Nephron (organoid): ENCODE measurements at regions not wholly inside any gene's neighbourhood (a gene's known extent, or its start where the extent isn't known, plus 50 kb on each side); places are given as distances from the start of the nearest gene placed in this dataset.

Experiments used
- H3K27ac Mint-ChIP-seq, 3 experiments: 2 replicates each; pipeline ENCODE4 v1.8.0; 2020; ENCODE audit warnings: mixed read lengths in 3 of 3, mild to moderate bottlenecking in 2 of 3, moderate library complexity in 1 of 3
- H3K27me3 Mint-ChIP-seq: 2 replicates; pipeline ENCODE4 v1.8.0; 2021; ENCODE audit warnings: low read depth, mild to moderate bottlenecking, moderate library complexity, mixed read lengths
- H3K36me3 Mint-ChIP-seq: 2 replicates; pipeline ENCODE4 v1.8.0; 2020; ENCODE audit warnings: low read depth, mixed read lengths
- H3K4me1 Mint-ChIP-seq: 2 replicates; pipeline ENCODE4 v1.8.0; 2020; ENCODE audit warnings: mixed read lengths
- H3K4me3 Mint-ChIP-seq, 3 experiments: 2 replicates each; pipeline ENCODE4 v1.8.0; 2020; ENCODE audit warnings: mild to moderate bottlenecking in 3 of 3, mixed read lengths in 3 of 3, moderate library complexity in 2 of 3
- H3K9me3 Mint-ChIP-seq: 2 replicates; pipeline ENCODE4 v1.8.0; 2020; ENCODE audit warnings: mixed read lengths
- CTCF ChIP-seq, 3 experiments: fragments of 200-600 bp; sonication (generic); IDR thresholded peaks; one replicate each; pipeline ENCODE4 v1.5.0; 2021; ENCODE audit warnings: antibody characterized with exemption in 3 of 3; ENCODE audit not compliant: unreplicated experiment in 3 of 3

DNA sequence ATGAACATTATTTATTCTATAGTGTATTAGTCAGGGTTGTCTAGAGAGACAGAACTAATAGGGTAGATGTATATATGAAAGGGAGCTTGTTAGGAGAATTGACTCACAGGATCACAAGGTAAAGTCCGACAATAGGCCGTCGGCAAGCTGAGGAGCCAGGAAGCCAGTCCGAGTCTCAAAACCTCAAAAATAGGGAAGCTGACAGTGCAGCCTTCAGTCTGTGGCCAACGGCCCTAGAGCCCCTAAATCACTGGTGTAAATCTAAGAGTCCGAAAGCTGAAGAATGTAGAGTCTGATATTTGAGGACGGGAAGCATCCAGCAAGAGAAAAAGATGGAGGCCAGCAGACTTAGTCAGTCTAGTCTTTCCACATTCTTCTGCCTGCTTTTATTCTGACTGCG lies 912.2 kb downstream of the FLRT2 start:
- H3K36me3 Mint-ChIP-seq, result no peaks in the 10 kb centered on the region
- no peak overlapping the region for H3K27ac Mint-ChIP-seq
- no peak overlapping the region for H3K4me3 Mint-ChIP-seq
- no peak for TF ChIP-seq CTCF (IDR thresholded peaks at IDR 0.05; ENCODE audit: unreplicated experiment in 3 of 3)
- H3K9me3 Mint-ChIP-seq, result no peaks in the 10 kb centered on the region
- no peaks in the 10 kb centered on the region for H3K27me3 Mint-ChIP-seq
- H3K4me1 Mint-ChIP-seq, result peaks cover 5% of the 10 kb centered on the region

DNA sequence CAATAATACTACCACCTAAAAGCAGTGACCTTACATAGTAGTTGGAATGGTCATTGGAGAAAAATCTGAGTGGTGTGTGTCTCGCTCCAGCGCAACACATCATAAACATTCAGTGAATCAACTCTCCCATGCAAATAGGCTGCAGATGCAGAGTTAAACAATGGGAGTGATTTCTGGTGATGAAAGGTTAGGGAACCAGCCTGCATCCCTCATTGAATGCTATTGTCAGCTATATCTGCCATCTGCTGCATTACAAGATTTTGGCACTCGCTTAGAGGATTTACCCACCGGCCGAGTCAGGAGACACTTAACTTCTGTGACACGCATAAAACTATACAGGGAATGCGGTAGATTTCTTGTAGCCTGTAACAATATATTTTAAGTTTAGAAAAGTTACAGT lies 900.9 kb downstream of the FLRT2 start:
- Mint-ChIP-seq H3K4me3 (peak overlapping the region in 1 of 3 experiments; percentile 5), H3K27ac (peak overlapping the region; percentile 92 to 94 (median 94)), H3K36me3 (no peaks in the 10 kb centered on the region), H3K9me3 (peaks cover 17% of the 10 kb centered on the region), H3K27me3 (no peaks in the 10 kb centered on the region), H3K4me1 (peaks cover 43% of the 10 kb centered on the region)
- TF ChIP-seq CTCF (IDR thresholded peaks at IDR 0.05; ENCODE audit: unreplicated experiment in 3 of 3), result no peak

GRCh38 chr14:86423214-86423613 lies 893.3 kb downstream of the FLRT2 start:
- peaks cover 2% of the 10 kb centered on the region for H3K9me3 Mint-ChIP-seq
- TF ChIP-seq CTCF (IDR thresholded peaks at IDR 0.05; ENCODE audit: unreplicated experiment in 3 of 3), result no peak
- H3K36me3 Mint-ChIP-seq, result no peaks in the 10 kb centered on the region
- no peak overlapping the region for H3K27ac Mint-ChIP-seq
- H3K4me1 Mint-ChIP-seq, result peaks cover 9% of the 10 kb centered on the region
- H3K27me3 Mint-ChIP-seq, result no peaks in the 10 kb centered on the region
- H3K4me3 Mint-ChIP-seq, result no peak overlapping the region

DNA sequence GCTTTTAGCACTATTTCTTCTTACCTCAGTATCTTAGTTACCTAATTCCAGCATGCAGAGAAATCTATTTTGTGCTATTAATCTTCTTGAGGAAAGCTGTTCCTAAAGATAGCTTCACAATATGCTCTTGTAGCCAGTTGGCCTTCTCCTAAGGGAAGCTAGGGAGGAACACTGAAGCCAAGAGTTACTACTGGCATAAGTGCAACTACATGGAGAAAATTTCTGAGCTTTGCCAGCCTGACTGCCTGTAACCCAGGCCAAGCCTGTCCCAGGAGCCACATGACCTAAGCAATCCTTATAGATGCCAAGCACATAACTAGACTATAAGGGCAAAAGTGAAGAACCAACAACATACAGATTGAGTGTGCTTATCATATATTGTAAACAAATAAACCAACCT lies 890.2 kb downstream of the FLRT2 start:
- H3K27ac Mint-ChIP-seq, result peak overlapping the region; percentile 66 to 86 (median 73)
- no peak overlapping the region for H3K4me3 Mint-ChIP-seq
- no peaks in the 10 kb centered on the region for H3K36me3 Mint-ChIP-seq
- no peaks in the 10 kb centered on the region for H3K27me3 Mint-ChIP-seq
- H3K4me1 Mint-ChIP-seq, result peaks cover 6% of the 10 kb centered on the region
- H3K9me3 Mint-ChIP-seq, result peaks cover 14% of the 10 kb centered on the region
- TF ChIP-seq CTCF (IDR thresholded peaks at IDR 0.05; ENCODE audit: unreplicated experiment in 3 of 3), result no peak

- Mint-ChIP-seq H3K27ac (no peak overlapping the region), H3K4me3 (no peak overlapping the region), H3K4me1 (no peaks in the 10 kb centered on the region), H3K9me3 (peaks cover 30% of the 10 kb centered on the region), H3K36me3 (peaks cover 4% of the 10 kb centered on the region), H3K27me3 (no peaks in the 10 kb centered on the region)
- TF ChIP-seq CTCF (IDR thresholded peaks at IDR 0.05; ENCODE audit: unreplicated experiment in 3 of 3), result no peak
Observed at GRCh38 chr14:86414146-86414545, 884.2 kb downstream of the FLRT2 start.

DNA sequence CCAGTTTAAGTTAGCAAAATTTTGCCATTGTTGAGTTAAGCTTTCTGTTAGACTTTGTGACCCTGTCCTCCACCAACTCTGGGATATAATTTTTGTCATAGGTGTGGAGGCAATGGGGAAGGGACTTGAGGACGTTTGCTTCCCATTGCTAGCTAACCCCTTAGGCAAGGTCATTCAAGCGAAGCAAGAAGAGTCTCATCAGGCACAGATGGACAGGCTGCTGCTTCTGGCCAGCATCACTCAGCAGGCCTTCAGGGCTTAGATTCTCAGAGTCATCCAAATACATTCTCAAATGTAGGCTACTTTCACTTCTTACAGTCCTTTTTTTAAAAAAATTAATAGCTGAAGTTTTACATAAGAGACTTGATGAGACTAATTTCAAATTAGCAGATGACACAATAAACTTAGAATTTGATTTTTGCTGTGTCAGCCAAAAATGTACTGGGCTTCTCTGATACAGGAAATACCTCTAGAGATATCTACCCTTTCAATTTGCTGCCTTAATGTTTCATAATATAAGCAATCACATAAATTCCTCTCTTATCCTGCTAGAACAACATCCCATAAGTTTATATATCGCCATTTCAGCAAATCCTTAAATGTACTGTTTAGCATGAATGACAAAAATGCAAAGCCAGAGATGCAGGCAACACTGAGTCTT lies 875.2 kb downstream of the FLRT2 start:
- Mint-ChIP-seq H3K27ac (peak overlapping the region; percentile 36 to 83 (median 70)), H3K4me3 (no peak overlapping the region), H3K36me3 (no peaks in the 10 kb centered on the region), H3K4me1 (no peaks in the 10 kb centered on the region), H3K27me3 (no peaks in the 10 kb centered on the region), H3K9me3 (no peaks in the 10 kb centered on the region)
- TF ChIP-seq CTCF (IDR thresholded peaks at IDR 0.05; ENCODE audit: unreplicated experiment in 3 of 3), result no peak
